Peyer's patch (tissue), 4 donors: ENCODE measurements at regions not wholly inside any gene's neighbourhood (a gene's known extent, or its start where the extent isn't known, plus 50 kb on each side); places are given as distances from the start of the nearest gene placed in this dataset.

Experiments
- CTCF ChIP-seq, 6 experiments: fragments of 450-650 bp in 4 of 6; fragments of 200-600 bp in 2 of 6; sonication (generic) in 1 of 6; IDR thresholded peaks; one replicate each; pipeline ENCODE4 v1.5.1; 2017 to 2019; ENCODE audit warnings: antibody characterized with exemption in 6 of 6, mild to moderate bottlenecking in 3 of 6, moderate library complexity in 1 of 6
- POLR2A ChIP-seq, 2 donors: fragments of 450-650 bp; IDR thresholded peaks; one replicate each; pipeline ENCODE4 v1.5.1; 2017; ENCODE audit warnings: antibody characterized with exemption in 2 of 2, mild to moderate bottlenecking in 2 of 2, moderate library complexity in 2 of 2

GRCh38 chrX:1112321-1112720 lies 100.1 kb downstream of the CRLF2 start:
- no peak for TF ChIP-seq CTCF (IDR thresholded peaks at IDR 0.05)
- TF ChIP-seq POLR2A (IDR thresholded peaks at IDR 0.05), result no peak
